ENCODE measurements at regions not wholly inside any gene's neighbourhood (a gene's known extent, or its start where the extent isn't known, plus 50 kb on each side); places are given as distances from the start of the nearest gene placed in this dataset.

- TF ChIP-seq CTCF (conservative IDR thresholded peaks at IDR 0.05; ENCODE audit: low read length) (no peak), EZH2phosphoT487 (IDR thresholded peaks at IDR 0.05; ENCODE audit: borderline replicate concordance) (no peak)
Observed at GRCh38 chr9:86500667-86501435, 146.6 kb upstream of the TUT7 start.

All from Loucy (cell line).